Neural cell (in vitro differentiated cells): ENCODE measurements at regions not wholly inside any gene's neighbourhood (a gene's known extent, or its start where the extent isn't known, plus 50 kb on each side); places are given as distances from the start of the nearest gene placed in this dataset.

Source experiments
- CTCF ChIP-seq: fragments of 450-650 bp; IDR thresholded peaks from 2 replicates; pipeline ENCODE4 v1.5.1; 2014; ENCODE audit warnings: antibody characterized with exemption, mild to moderate bottlenecking, moderate library complexity; ENCODE audit not compliant: poor library complexity, severe bottlenecking
- EP300 ChIP-seq: fragments of 450-650 bp; conservative IDR thresholded peaks from 2 replicates; pipeline ENCODE4 v1.6.1; 2014; ENCODE audit warnings: antibody characterized with exemption, mild to moderate bottlenecking, moderate library complexity; ENCODE audit not compliant: poor library complexity, severe bottlenecking
- EZH2 ChIP-seq: fragments of 200-600, 300-800 bp; shearing (Covaris generic), sonication (generic); IDR thresholded peaks from 2 replicates; pipeline ENCODE4 v1.6.1; 2014; ENCODE audit warnings: antibody characterized with exemption, low read length, borderline replicate concordance, mild to moderate bottlenecking; ENCODE audit not compliant: insufficient read depth, poor library complexity, severe bottlenecking

GRCh38 chr1:218570456-218570855 is 225.3 kb downstream of the TGFB2 start:
- TF ChIP-seq CTCF (no peak), EZH2 (no peak), EP300 (no peak)
